GM12878 (cell line): ENCODE measurements at regions not wholly inside any gene's neighbourhood (a gene's known extent, or its start where the extent isn't known, plus 50 kb on each side); places are given as distances from the start of the nearest gene placed in this dataset.

Experiments
- ATF7 ChIP-seq: fragments of 450-650 bp; IDR thresholded peaks from 2 replicates; pipeline ENCODE4 v1.6.1; 2016; ENCODE audit warnings: low read depth, mild to moderate bottlenecking
- DPF2 ChIP-seq: fragments of 450-650 bp; IDR thresholded peaks from 2 replicates; pipeline ENCODE4 v1.6.1; 2017; ENCODE audit warnings: mild to moderate bottlenecking
- E2F8 ChIP-seq: fragments of 450-650 bp; IDR thresholded peaks from 2 replicates; pipeline ENCODE4 v1.6.1; 2018; ENCODE audit warnings: mild to moderate bottlenecking, low read depth, moderate library complexity; ENCODE audit not compliant: partially characterized antibody
- EGR1 ChIP-seq, 2 experiments: IDR thresholded peaks; 1 replicate in 1 of 2; 2 replicates in 1 of 2; pipeline ENCODE4 v1.6.1; 2011 to 2012; ENCODE audit warnings: low read depth in 2 of 2, low read length in 2 of 2, borderline replicate concordance in 1 of 2, mild to moderate bottlenecking in 1 of 2, moderate library complexity in 1 of 2
- FOXM1 ChIP-seq: IDR thresholded peaks from 2 replicates; pipeline ENCODE4 v1.6.1; 2012; ENCODE audit warnings: low read depth, mild to moderate bottlenecking, inconsistent platforms, low read length, moderate library complexity
- GATAD2B ChIP-seq: fragments of 450-650 bp; conservative IDR thresholded peaks from 2 replicates; pipeline ENCODE4 v1.6.1; 2017; ENCODE audit warnings: low read depth, mild to moderate bottlenecking, moderate library complexity
- JUND ChIP-seq: IDR thresholded peaks from 2 replicates; pipeline ENCODE4 v1.6.1; 2012; ENCODE audit warnings: low read depth, mild to moderate bottlenecking, low read length, improper control_type of control experiment, moderate library complexity
- MYC ChIP-seq: IDR thresholded peaks from 2 replicates; pipeline ENCODE4 v1.6.1; 2011; ENCODE audit warnings: mild to moderate bottlenecking, low read length, moderate library complexity, inconsistent platforms; ENCODE audit not compliant: insufficient read depth, insufficient replicate concordance, insufficient read length, severe bottlenecking
- NRF1 ChIP-seq: conservative IDR thresholded peaks from 2 replicates; pipeline ENCODE4 v1.6.1; 2011; ENCODE audit warnings: mild to moderate bottlenecking, low read depth, low read length, improper control_type of control experiment
- SMC3 ChIP-seq: IDR thresholded peaks from 2 replicates; pipeline ENCODE4 v1.6.1; 2011; ENCODE audit warnings: low read length, improper control_type of control experiment, borderline replicate concordance
- ZBTB40 ChIP-seq: fragments of 450-650 bp; IDR thresholded peaks from 2 replicates; pipeline ENCODE4 v1.6.1; 2016; ENCODE audit warnings: mild to moderate bottlenecking, moderate library complexity, borderline replicate concordance
- ZNF592 ChIP-seq: fragments of 450-650 bp; IDR thresholded peaks from 2 replicates; pipeline ENCODE4 v1.6.1; 2017; ENCODE audit warnings: mild to moderate bottlenecking, moderate library complexity

GRCh38 chr3:117914540-117915100, 1120.0 kb downstream of the IGSF11 start (continued):
- TF ChIP-seq ZNF592 (no peak), E2F8 (no peak), GATAD2B (no peak), NRF1 (no peak), MYC (no peak), DPF2 (no peak), FOXM1 (no peak), SMC3 (no peak), ATF7 (no peak), EGR1 (IDR thresholded peaks at IDR 0.05; ENCODE audit: borderline replicate concordance in 1 of 2, low read depth in 2 of 2, low read length in 2 of 2) (no peak), ZBTB40 (no peak), JUND (no peak)
